HG03103 (cell line): ENCODE measurements at regions not wholly inside any gene's neighbourhood (a gene's known extent, or its start where the extent isn't known, plus 50 kb on each side); places are given as distances from the start of the nearest gene placed in this dataset.
"Not testable (repeated sequence)": the region's sequence is repeated elsewhere in the genome, so short reads cannot be mapped to it uniquely, and the experiment has no call there.

Experiments used
- ATAC-seq: cut with Tn5 transposase; IDR thresholded peaks from one replicate; pipeline ENCODE4 v1.9.1; 2021; ENCODE audit warnings: low read depth; ENCODE audit not compliant: unreplicated experiment

DNA sequence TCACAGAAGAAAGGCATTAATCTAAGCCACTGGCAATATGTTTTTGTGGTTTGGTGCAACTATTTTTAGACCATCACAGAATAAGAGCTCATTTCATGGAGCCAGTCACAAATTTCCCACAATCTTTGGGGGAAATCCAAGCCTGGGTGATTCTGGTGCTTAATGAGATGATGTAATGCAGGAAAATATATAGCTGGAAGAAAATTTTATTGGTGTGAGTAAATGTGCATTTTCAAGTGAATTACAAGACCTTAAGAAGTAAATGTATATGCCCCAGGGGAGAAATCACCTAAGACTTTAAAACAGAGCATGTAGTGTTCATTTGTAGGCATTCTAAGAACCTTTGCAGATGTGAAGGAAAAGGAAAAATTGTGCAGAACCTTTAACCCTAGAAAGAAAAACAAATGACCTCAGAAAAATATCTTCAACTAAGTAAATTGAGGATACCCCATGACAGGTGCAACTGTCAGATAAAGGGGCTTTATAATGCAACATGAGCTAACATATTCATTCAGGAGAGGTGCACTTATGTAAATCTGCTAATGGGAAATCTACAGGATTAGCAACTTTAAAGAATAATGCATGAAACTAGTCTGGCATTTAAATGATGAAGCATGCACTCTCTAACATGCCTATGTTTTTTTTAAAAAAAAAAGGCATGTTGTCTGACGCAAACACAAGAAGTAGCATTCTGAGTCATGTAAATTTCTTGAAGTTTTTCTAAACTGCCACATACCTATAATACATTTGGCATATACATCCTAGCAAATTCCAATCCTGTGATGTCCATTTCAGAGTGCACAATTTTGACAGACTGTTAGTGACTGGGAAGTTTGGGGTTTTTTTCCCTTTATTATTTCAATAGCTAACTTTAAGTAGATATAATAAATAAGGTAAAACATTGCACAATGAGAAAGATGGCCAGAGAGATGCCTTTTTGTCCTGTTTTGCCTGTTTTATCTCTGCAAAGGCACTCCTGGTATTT is 105.1 kb downstream of the MEX3B start:
- ATAC-seq, result no peak

- no peak for ATAC-seq
Observed at GRCh38 chr15:81939604-81940440, 106.0 kb downstream of the MEX3B start.

GRCh38 chr15:81937189-81937588 is 108.6 kb downstream of the MEX3B start:
- no peak for ATAC-seq

- no peak for ATAC-seq
Observed at GRCh38 chr15:81930582-81931369, 115.0 kb downstream of the MEX3B start.

DNA sequence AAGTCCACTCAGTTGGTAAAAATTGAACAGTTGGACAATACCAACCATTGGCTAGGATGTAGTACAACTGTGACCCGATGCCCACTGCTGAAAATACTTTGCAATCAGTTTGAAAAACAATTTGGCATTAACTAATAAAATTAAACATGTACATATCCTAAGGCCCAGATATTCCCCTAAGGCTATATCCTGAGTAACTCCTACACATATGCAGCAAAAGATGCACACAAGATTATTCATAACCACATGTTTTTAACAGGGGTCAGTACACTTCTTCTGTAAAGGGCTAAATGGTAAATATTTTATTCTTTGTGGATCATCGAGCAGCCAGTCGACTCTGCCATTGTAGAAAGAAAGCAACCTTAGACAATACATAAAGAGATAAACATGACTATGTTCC is 116.3 kb downstream of the MEX3B start:
- ATAC-seq, result no peak

- ATAC-seq, result no peak
Observed at GRCh38 chr15:81926981-81927380, 118.8 kb downstream of the MEX3B start.

GRCh38 chr15:81924729-81925128 is 121.1 kb downstream of the MEX3B start:
- ATAC-seq, result no peak

- no peak for ATAC-seq
Observed at GRCh38 chr15:81923561-81924350, 122.1 kb downstream of the MEX3B start.

DNA sequence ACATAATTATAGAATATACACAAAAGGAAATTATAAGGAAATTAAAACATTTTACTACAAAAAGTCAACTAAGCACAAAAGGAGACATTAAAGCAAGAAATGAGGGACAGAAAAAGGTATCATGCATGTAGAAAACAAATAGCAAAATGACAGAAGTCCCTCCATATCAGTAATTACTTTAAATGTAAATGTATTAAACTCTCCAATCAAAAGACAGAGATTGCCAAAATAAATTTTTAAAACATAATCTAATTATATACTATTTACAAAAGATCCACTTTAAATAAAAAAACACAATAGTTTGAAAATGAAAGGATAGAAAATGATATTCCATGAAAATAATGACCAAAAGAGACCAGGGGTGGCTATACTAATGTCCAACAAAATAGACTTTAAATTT is 123.7 kb downstream of the MEX3B start:
- no peak for ATAC-seq

GRCh38 chr15:81921163-81921562 is 124.7 kb downstream of the MEX3B start:
- no peak for ATAC-seq

DNA sequence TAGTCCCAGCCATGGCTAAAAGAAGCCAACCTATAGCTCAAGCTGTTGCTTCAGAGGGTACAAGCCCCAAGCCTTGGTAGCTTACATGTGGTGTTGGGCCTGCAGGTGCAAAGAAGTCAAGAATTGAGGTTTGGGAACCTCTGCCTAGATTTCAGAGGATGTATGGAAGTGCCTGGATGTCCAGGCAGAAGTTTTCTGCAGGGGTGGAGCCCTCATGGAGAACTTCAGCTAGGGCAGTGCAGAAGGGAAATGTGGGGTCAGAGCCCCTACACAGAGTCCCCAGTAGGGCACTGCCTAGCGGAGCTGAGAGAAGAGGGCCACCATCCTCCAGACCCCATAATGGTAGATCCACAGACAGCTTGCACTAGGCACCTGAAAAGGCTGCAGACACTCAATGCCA is 127.1 kb downstream of the MEX3B start:
- ATAC-seq, result not testable (repeated sequence)

- ATAC-seq, result no peak
Observed at GRCh38 chr15:81916451-81916850, 129.4 kb downstream of the MEX3B start.

- ATAC-seq, result no peak
Observed at GRCh38 chr15:81915990-81916389, 129.8 kb downstream of the MEX3B start.

DNA sequence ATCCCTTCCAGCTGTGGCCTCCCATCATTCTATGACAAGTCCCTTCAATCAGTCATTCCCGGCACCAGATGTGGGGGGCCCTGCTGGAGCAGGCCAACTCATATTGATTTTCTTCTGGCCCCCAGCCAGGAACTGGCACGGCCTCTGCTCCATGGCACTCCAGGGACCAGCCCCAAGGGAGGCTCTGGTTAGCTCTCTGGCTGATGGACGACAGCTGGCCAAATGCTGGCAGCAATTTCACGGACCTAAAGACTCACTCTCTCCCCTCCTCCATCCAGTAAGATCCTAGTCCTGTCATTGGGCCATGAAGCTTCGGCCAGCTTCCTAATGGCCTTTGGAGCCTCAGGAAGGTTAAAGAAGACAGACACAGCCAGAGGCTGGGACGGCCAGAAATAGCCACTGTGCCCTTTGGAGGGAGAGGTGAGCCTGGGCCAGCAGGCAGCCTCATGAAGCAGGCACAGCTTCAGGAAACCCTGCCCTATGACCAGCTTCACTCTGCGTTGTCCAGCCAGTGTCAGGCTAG is 131.0 kb downstream of the MEX3B start:
- no peak for ATAC-seq

GRCh38 chr15:81914333-81914732 is 131.5 kb downstream of the MEX3B start:
- no peak for ATAC-seq

- no peak for ATAC-seq
Observed at GRCh38 chr15:81911022-81911971, 134.5 kb downstream of the MEX3B start.

- ATAC-seq, result no peak
Observed at GRCh38 chr15:81910355-81911021, 135.3 kb downstream of the MEX3B start.

DNA sequence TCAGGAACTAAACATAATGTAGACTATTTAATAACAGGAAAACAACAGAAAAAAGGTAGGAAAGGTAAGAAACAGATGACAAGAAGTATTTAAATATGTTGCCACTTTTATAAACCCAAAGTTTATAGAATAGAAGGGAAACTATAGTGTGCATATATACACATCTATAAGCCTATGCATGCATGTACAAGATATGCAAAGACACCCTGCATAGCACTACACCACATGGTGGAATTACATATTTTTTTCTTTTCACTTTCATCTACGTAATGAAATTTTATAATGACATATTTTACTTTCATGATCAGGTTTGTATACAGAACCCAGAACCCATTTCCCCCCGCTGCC is 136.8 kb downstream of the MEX3B start:
- no peak for ATAC-seq
